HG02885 (cell line): ENCODE measurements at regions not wholly inside any gene's neighbourhood (a gene's known extent, or its start where the extent isn't known, plus 50 kb on each side); places are given as distances from the start of the nearest gene placed in this dataset.
"Not testable (repeated sequence)": the region's sequence is repeated elsewhere in the genome, so short reads cannot be mapped to it uniquely, and the experiment has no call there.

Source experiments
- ATAC-seq: cut with Tn5 transposase; IDR thresholded peaks from one replicate; pipeline ENCODE4 v1.9.1; 2021; ENCODE audit warnings: mild to moderate bottlenecking; ENCODE audit not compliant: unreplicated experiment, poor library complexity

DNA sequence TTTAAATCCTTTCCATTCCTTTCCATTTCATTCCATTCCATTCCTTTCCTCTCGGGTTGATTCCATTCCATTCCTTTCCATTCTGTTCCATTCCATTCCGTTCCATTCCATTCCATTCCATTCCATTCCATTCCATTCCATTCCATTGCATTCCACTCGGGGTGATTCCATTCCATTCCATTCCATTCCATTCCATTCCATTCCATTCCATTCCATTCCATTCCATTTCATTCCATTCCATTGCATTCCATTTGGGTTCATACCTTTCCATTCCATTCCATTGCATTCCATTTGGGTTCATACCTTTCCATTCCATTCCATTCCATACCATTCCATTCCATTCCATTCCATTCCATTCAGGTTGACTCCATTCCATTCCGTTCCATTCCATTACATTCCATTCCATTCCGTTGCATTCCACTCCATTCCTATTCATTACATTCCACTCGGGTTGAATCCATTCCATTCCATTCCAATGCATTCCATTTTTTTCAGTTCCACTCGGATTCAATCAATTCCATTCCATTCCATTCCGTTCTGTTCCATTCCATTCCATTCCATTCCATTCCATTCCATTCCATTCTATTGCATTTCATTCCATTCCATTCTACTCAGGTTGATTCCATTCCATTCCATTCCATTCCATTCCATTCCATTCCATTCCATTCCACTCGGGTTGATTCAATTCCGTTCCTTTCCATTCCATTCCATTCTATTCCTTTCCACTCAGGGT is 164.4 kb downstream of the CWH43 start:
- not testable (repeated sequence) for ATAC-seq

DNA sequence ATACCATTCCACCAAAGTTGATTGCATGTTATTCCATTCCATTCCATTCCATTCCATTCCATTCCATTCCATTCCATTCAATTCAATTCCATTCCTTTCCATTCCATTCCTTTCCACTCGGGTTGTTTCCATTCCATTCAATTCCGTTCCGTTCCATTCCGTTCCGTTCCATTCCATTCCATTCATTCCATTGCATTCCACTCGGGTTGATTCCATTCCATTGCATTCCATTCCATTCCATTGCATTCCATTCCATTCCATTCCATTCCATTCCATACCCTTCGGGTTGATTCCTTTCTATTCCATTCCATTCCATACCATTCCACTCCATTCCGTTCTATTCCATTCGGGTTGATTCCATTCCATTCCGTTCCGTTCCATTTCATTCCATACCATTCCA is 166.9 kb downstream of the CWH43 start:
- ATAC-seq, result peak; percentile 27

DNA sequence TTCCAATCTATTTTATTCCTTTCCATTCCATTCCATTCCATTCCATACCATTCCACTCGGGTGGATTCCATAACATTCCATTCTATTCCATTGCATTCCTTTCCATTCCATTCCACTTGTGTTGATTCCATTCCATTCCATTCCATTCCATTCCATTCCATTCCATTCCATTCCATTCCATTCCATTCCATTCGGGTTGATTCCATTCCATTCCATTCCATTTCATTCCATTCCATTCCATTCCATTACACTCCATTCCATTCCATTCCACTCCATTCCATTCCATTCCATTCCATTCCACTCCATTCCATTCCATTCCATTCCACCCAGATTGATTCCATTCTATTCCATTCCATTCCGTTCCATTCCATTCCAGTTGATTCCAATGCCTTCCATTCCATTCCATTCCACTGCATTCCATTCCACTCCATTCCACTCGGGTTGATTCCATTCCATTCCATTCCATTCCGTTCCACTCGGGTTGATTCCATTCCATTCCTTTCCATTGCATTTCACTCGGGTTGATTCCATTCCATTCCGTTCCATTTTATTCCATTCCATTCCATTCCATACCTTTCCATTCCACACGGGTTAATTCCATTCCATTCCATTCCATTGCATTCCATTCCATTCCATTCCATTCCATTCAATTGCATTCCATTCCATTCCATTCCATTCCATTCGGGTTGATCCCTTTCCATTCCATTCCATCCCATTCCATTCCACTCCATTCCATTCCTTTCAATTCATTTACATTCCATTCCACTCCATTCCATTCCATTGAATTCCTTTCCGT is 168.4 kb downstream of the CWH43 start:
- ATAC-seq, result peak; percentile 69

DNA sequence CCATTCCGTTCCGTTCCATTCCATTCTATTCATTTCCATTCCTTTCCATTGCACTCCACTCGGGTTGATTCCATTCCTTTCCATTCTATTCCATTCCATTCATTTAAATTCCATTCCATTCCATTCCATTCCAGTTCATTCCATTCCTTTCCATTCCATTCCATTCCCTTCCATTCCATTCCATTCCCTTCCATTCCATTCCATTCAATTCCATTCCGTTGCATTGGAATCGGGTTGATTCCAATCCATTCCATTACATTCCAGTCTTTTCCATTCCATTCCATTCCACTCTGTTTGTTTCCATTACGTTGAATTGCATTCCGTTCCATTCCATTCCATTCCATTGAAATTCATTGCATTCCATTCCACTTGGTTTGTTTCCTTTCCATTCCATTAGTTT is 169.2 kb downstream of the CWH43 start:
- not testable (repeated sequence) for ATAC-seq

DNA sequence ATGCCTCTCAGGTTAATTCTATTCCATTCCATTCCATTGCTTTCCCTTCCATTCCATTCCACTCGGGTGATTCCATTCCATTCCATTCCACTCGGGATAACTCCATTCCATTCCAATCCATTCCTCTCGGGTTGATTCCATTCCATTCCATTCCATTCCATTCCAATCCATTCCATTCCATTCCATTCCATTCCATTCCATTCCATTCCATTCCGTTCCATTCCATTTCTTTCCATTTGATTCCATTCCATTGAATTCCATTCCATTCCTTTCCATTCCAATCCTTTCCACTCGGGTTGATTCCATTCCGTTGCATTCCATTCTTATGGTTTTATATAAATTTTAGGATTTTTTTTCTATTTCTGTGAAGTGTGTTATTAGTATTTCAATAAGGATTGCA is 170.2 kb downstream of the CWH43 start:
- not testable (repeated sequence) for ATAC-seq

DNA sequence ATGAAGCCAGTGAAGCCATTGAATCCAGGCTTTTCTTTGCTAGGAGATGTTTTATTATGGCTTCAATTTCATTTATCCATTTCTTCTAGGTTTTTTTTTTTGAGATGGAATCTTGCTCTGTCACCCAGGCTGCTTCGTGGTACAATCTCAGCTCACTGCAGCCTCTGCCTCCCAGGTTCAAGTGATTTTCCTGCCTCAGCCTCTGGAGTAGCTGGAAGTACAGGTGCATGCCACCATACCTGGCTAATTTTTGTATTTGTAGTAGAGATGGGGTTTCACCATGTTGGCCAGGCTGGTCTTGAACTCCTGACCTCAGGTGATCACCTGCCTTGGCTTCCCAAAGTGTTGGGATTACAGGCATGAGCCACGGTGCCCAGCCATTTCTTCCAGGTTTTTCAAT is 171.6 kb downstream of the CWH43 start:
- not testable (repeated sequence) for ATAC-seq

DNA sequence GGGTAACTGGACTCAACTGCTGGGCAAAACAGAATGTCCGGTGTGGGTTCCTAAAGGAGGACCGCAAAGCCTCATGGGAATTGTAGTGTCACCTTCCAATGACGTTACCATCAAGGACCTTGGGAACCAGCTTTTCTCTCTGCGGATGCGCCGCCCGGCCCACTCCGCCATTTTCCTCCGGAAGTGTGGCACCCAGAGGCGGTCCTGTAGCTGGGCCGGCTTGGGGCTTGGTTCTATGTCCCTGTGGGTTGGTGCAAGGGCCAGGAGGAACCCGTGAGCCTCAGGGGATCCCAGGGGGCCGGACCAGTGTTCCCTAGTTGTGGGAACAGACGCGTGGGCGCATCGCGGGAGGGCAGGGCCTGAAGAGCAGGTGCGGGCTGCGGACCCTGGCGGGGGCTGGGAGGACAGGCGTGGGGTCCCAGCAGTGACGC is 175.1 kb downstream of the CWH43 start:
- not testable (repeated sequence) for ATAC-seq

DNA sequence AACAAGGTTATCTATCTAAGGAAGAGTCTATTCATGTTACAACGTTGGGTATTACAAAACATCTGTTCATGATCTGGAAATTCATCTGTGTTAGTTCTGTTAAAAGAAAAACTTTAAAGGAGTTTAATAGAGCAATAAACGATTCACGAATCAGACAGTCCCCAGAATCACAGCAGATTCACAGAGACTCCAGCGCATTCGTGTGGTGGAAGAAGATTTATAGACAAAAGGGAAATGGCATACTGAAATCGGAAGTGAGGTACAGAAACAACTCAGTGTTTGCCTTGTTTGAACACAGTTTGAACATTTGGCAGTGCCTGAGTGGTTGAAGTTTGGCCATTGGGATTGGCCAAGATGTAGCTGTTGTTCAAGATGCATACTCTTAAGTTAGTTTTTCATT is 178.8 kb downstream of the CWH43 start:
- ATAC-seq, result not testable (repeated sequence)

DNA sequence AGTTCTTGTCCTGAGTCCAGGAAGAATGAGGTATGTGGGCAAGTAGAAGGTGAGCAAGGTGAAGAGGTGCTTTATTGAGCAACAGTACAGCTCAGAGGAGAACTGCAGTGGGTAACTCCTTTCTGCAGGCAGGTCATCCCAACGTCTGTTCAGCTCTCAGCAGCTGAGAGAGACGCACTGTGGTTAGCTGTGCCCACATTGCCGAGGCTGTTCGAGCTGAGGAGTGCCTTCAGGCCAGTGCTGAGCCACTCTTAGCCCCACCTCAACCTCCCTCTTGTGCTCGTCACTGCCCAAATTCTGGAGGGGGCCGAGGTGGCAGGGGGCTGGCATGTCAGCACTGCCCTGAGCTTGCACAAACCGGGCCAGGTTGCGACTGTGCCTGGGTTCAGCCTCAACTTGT is 191.8 kb downstream of the CWH43 start:
- ATAC-seq, result not testable (repeated sequence)

DNA sequence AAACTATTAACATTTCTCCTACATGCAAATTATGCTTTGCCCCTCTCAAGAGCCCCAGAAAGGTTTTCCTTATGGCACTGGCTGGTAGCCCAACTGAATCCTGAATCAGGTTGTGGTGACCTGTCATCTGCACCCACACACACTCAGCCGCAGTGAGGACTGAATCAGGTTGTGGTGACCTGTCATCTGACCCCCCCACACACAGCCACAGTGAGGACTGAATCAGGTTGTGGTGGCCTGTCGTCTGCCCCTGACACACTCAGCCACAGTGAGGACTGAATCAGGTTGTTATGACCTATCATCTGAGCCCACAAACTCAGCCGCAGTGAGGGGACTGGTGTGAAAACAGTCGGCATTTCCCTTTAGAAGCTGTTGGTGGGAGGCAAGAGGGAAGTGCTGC is 195.0 kb downstream of the CWH43 start:
- not testable (repeated sequence) for ATAC-seq

DNA sequence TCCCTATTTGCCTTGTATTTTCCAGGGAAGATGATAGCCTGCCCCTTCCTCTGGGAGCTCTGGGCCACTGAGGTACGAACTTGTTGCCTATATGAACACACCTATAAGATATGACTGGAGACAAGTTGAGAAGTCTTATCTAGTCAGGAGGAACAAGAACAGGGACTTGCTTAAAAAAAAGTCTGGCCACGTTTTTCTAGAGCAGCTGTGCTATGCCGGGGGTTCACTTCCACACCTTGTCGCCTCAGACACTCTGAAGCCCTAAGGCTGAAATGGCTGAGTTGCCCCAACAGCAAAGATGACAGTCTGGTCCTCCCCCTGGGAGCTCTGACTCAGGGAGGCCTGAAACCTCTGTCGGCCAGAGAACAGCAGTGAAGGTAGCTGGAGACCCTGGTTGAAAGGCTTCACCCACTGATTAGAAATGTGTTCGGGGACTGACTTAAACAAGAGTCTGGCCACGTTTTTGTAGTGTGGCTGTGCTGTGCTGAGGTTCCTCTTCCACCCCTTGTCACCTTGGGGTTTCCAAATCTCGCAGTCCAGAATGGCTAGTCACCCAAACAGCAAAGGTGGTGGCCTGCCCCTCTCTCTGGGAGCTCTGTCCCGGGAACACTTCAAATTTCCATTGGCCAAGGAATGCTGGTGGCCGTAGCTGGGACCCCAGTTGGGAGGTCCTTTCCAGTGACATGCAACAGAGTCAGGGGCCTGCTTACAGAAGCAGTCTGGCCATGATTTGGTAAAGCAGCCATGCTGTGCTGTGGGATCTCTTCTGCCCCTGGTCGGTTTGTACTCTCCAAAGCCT is 225.5 kb downstream of the CWH43 start:
- ATAC-seq, result not testable (repeated sequence)

DNA sequence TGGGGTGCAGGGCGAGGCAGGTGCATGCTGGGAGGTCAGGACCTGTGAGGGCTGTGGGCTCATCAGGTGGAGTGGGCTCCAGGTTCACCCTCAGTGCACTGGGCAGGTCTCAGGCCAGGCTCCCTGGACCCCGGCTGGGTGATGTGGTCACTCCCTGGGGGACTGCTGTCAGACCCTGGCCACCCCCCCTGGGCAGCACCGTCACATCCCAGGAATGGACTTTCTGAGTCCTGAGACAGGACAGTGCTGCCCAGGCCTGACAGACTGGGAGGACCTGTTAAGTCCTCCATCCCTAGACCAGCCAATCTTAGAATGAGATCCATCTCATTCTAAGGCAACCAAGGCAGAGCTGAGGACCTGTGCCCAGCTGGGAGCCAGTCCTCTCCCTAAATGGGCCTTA is 227.2 kb downstream of the CWH43 start:
- not testable (repeated sequence) for ATAC-seq

DNA sequence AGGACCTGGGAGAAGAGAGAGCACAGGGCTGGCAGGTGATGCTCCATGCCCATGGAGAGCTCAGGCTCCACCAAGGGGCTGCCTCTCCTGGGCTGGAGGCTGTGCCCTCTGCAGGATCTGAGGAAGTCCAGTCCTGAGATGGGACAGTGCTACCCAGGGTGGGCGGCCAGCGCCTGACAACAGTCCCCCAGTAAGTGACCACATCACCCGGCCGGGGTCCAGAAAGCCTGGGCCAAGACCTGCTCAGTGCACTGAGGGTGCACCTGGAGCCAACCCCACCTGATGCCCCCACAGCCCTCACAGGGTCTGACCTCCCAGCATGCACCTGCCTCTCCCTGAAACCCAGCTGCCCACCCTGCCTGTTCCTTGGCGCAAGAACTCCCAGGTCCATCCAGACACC is 227.7 kb downstream of the CWH43 start:
- not testable (repeated sequence) for ATAC-seq

DNA sequence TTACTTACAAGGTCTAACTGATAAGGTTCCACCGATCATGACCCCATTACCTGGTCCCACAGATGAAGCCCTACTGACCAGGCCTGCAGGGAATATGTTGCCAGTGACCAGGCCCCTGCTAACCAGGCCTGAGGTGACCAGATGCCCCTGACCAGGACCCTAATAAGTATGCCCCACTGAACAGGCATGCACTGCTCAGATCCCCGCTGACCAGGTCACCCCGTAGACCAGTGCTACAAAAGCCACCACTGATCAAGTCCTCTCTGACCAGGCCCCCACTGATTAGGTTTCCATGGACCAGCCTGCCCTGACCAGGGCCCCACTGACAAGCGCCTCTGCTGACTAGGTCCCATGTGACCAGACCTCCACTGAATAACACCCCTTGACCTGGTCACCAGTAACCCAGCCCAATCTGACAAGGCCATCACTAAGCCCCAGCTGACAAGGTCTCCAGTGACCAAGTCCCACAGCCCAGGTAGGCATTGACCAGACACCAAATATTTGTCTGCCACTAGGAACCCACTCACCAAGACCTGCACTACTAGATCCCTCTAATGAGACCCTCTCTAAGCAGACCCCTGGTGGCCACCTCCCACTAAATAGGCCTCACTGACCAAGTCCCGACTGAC is 228.5 kb downstream of the CWH43 start:
- not testable (repeated sequence) for ATAC-seq

DNA sequence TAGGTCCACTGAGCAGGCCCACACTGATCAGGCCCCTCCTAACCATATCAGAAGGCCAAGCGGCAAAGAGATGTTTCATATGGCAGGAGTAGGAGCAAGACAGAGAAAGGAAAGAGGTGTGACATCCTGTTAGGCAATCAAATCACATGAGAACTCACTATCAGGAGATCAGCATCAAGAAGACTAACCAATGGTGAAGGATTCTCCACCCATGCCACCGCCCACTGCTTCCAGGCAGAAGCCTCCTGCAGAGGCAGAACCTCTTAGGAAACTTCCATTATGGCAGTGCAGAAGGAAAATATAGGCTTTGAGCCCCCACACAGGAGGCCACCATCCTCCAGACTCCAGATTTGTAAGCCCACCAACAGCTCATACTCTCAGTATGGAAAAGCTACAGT is 229.0 kb downstream of the CWH43 start:
- not testable (repeated sequence) for ATAC-seq

DNA sequence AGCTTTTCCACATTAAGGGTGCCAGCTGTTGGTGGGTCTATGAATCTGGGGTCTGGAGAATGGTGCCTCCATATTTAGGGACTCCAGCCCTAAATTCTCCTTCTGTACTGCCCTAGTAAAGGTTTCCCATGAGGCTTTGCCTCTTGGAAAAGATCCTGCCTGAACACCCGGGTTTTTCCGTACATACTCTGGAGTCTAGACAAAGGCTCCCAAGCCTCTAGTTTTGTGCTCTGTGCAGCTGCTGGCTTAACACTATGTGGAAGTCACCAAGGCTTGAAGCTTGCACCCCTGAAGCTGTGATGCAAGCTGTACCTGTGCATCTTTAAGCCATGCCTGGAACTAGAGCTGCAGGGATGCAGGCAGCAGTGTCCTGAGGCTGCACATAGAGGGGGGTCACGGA is 230.5 kb downstream of the CWH43 start:
- not testable (repeated sequence) for ATAC-seq

DNA sequence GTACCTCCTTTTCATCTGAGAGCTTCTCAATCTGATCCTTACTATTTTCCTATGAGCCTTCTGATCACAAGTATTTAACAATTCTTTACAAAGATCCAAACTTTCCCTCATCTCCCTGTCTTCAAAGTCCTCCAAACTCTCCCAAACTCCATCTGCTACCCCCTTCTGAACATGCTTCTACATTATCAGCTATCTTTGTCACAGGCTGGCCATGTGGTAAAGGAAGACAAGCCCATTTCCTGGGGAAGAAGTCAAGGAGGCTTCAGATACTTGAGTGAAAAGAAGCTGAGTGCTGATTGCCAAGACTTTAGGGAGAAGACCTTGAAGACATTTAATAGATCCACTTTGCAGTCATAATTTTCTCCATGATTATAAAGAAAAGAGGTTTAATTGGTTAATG is 231.4 kb downstream of the CWH43 start:
- no peak for ATAC-seq

DNA sequence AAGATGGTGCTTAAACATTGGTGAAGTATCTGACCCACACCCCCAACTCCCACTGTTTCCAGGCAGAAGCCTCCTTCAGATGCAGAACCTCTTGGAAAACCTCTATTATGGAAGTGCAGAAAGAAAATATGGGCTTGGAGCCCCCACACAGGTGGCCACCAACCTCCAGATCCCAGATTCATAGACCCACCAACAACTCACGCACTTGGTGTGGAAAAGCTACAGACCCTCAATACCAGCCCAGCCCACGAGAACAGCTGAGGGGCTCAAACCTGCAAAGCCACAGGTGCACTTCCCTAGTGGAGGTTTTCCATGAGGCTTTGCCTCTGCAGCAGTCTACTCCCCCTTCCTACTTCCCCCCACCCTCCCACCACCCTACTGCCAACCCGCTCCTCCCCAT is 232.0 kb downstream of the CWH43 start:
- not testable (repeated sequence) for ATAC-seq

DNA sequence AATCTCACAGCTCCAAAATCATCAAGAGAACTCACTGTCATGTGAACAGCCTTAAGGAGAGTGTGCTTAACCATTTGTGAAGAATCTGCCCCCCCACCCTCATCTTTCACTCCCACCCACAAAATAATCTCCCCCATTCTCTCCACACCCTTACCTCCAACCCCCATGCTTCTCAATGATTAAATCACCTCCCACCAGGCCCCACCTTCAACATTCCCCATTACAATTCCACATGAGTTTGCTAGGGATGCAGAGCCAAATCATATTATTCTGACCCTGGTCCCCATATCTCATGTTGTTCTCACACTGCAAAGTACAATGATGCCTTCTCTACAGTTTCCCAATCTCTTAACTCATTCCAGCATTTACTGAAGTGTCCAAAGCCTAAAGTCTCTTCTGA is 232.9 kb downstream of the CWH43 start:
- ATAC-seq, result not testable (repeated sequence)

DNA sequence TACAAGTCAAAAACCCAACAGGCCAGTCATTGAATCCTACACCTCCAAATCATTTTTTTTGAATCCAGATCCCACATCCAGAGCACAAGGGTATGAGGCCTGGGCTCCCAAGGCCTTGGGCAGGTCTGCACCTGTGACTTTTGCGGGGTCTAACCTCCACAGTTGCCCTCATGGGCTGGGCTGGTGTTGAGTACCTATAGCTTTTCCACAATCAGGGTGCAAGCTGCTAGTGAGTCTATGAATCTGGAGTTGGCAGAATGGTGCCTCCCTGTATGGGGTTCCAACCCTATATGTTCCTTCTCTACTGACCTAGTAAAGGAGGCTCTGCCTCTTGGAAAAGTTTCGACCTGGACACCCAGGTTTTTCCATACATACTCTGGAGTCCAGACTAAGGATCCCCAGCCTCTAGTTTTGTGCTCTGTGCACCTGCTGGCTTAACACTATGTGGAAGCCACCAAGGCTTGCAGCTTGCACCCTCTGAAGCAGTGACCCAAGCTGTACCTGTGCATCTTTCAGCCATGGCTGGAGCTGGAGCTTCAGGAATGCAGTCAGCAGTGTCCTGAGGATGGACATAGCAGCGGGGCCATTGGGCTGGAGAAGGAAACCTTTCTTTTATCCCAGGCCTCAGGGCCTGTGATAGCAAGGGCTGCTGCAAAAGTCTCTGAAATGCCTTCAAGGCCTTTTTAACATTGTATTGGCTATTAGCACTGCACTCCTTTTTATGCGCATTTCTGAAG is 233.6 kb downstream of the CWH43 start:
- not testable (repeated sequence) for ATAC-seq
